ENCODE measurements at regions not wholly inside any gene's neighbourhood (a gene's known extent, or its start where the extent isn't known, plus 50 kb on each side); places are given as distances from the start of the nearest gene placed in this dataset.

DNA sequence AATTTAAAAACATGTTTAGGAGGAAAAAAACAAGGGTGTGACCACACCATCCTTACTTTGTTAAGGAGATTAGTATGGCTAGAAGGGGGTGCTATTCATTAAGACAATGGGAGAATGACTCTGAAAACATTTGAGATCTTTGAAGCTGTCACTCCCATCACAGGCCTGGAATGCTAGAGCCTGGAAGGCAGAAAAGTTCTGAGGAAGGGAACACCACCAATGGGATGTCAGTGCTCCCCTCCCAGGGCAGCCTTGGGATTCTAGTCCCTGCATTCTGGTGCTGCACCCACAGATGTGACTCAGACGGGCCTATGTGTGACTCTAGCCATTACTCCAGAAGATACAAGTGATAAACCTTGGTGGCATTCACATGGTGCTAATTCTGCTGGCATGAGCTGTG, 162.2 kb upstream of the ANXA10 start:
- no peak for TF ChIP-seq POLR2A (IDR thresholded peaks at IDR 0.05)
- no peak for TF ChIP-seq CTCF (IDR thresholded peaks at IDR 0.05)
- no peak for TF ChIP-seq EP300 (IDR thresholded peaks at IDR 0.05)

Measured in ovary (tissue), 3 donors.